ENCODE measurements at regions not wholly inside any gene's neighbourhood (a gene's known extent, or its start where the extent isn't known, plus 50 kb on each side); places are given as distances from the start of the nearest gene placed in this dataset.

DNA sequence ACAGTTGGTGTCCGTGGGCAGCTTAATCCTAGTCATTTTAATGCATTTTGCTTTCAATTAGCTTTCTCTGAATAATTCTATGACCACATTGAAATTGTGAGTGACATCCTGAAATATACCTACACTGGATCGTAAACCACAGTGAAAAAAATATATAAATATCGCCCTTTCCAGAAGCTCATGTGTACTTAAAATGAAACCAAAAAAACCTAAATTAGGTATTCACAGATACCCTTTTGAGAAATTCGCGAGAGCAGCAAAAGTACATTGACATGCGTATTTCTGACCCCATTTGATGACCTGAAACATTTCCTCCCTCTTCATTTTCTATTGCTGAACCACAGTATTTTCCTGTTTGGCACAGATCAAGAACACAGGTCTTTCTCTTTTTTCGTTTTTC lies 253.8 kb downstream of the LTN1 start:
- Histone ChIP-seq H3K9ac (ENCODE audit: control insufficient read depth, extremely low read depth, insufficient read depth, low read length) (no peak overlapping the region), H3K4me2 (ENCODE audit: control insufficient read depth, extremely low read depth, insufficient read depth, low read depth, low read length) (no peak overlapping the region), H3K9me3 (ENCODE audit: control insufficient read depth, low read depth, low read length) (no peaks in the 10 kb centered on the region), H3K4me1 (ENCODE audit: control insufficient read depth, extremely low read depth, insufficient read depth, low read length) (peaks cover 19% of the 10 kb centered on the region), H2AFZ (ENCODE audit: control insufficient read depth, low read length) (no peak overlapping the region), H3K27me3 (ENCODE audit: control insufficient read depth, extremely low read depth, insufficient read depth, low read length) (no peaks in the 10 kb centered on the region), H3K4me3 (ENCODE audit: control insufficient read depth in 2 of 3, extremely low read depth in 1 of 3, insufficient read depth in 2 of 3, low read depth in 1 of 3, low read length in 3 of 3) (no peak overlapping the region), H3K27ac (ENCODE audit: control insufficient read depth, insufficient read depth, low read length) (no peak overlapping the region), H3K9me1 (ENCODE audit: control insufficient read depth, extremely low read depth, insufficient read depth, low read length) (no peaks in the 10 kb centered on the region), H4K20me1 (ENCODE audit: control insufficient read depth, extremely low read depth, insufficient read depth, low read length) (no peaks in the 10 kb centered on the region), H3K79me2 (ENCODE audit: control insufficient read depth, insufficient read depth, low read length) (no peaks in the 10 kb centered on the region), H3K36me3 (ENCODE audit: control insufficient read depth in 2 of 2, extremely low read depth in 1 of 2, insufficient read depth in 2 of 2, low read length in 2 of 2) (no peaks in the 10 kb centered on the region)
- TF ChIP-seq, protein P1, sequence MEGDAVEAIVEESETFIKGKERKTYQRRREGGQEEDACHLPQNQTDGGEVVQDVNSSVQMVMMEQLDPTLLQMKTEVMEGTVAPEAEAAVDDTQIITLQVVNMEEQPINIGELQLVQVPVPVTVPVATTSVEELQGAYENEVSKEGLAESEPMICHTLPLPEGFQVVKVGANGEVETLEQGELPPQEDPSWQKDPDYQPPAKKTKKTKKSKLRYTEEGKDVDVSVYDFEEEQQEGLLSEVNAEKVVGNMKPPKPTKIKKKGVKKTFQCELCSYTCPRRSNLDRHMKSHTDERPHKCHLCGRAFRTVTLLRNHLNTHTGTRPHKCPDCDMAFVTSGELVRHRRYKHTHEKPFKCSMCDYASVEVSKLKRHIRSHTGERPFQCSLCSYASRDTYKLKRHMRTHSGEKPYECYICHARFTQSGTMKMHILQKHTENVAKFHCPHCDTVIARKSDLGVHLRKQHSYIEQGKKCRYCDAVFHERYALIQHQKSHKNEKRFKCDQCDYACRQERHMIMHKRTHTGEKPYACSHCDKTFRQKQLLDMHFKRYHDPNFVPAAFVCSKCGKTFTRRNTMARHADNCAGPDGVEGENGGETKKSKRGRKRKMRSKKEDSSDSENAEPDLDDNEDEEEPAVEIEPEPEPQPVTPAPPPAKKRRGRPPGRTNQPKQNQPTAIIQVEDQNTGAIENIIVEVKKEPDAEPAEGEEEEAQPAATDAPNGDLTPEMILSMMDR (optimal IDR thresholded peaks at IDR 0.05 in 1 of 3, IDR thresholded peaks at IDR 0.05 in 1 of 3, conservative IDR thresholded peaks at IDR 0.05 in 1 of 3; ENCODE audit: extremely low read depth in 1 of 3, insufficient read depth in 2 of 3, low read length in 3 of 3): no peak
- TF ChIP-seq EZH2 (IDR thresholded peaks at IDR 0.05; ENCODE audit: low read length): no peak
- DNase-seq (ENCODE audit: low read depth, low spot score) (no peak), FAIRE-seq (no peak)
- dilution Hi-C loops (cut with MboI; ENCODE audit: extremely low pct_ligation_motif_present, low sequenced_read_pairs): no loop called here

DNA sequence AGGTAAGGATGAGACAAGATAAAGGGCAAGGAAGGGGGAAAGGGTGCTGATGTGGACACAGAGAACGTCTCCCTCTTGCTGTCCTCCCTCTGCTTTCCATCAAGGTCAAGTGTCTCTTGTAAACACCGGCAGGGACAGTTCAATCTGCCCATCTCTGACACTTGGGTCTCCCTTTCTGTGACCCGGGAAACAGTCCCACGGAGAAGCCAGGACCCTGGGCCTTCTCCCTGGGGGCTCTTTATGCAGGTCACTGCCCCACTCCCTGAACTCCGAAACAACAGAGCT lies 254.3 kb downstream of the LTN1 start:
- Histone ChIP-seq H3K4me1 (ENCODE audit: control insufficient read depth, extremely low read depth, insufficient read depth, low read length) (peaks cover 19% of the 10 kb centered on the region), H3K27ac (ENCODE audit: control insufficient read depth, insufficient read depth, low read length) (no peak overlapping the region), H3K36me3 (ENCODE audit: control insufficient read depth in 2 of 2, extremely low read depth in 1 of 2, insufficient read depth in 2 of 2, low read length in 2 of 2) (no peaks in the 10 kb centered on the region), H3K9me1 (ENCODE audit: control insufficient read depth, extremely low read depth, insufficient read depth, low read length) (no peaks in the 10 kb centered on the region), H3K4me3 (ENCODE audit: control insufficient read depth in 2 of 3, extremely low read depth in 1 of 3, insufficient read depth in 2 of 3, low read depth in 1 of 3, low read length in 3 of 3) (no peak overlapping the region), H2AFZ (ENCODE audit: control insufficient read depth, low read length) (no peak overlapping the region), H3K9me3 (ENCODE audit: control insufficient read depth, low read depth, low read length) (no peaks in the 10 kb centered on the region), H3K27me3 (ENCODE audit: control insufficient read depth, extremely low read depth, insufficient read depth, low read length) (no peaks in the 10 kb centered on the region), H3K79me2 (ENCODE audit: control insufficient read depth, insufficient read depth, low read length) (no peaks in the 10 kb centered on the region), H3K9ac (ENCODE audit: control insufficient read depth, extremely low read depth, insufficient read depth, low read length) (no peak overlapping the region), H3K4me2 (ENCODE audit: control insufficient read depth, extremely low read depth, insufficient read depth, low read depth, low read length) (no peak overlapping the region), H4K20me1 (ENCODE audit: control insufficient read depth, extremely low read depth, insufficient read depth, low read length) (no peaks in the 10 kb centered on the region)
- no peak for DNase-seq (ENCODE audit: low read depth, low spot score)
- dilution Hi-C loops (cut with MboI; ENCODE audit: extremely low pct_ligation_motif_present, low sequenced_read_pairs): no loop called here
- TF ChIP-seq EZH2 (IDR thresholded peaks at IDR 0.05; ENCODE audit: low read length): no peak
- TF ChIP-seq, protein P1 (optimal IDR thresholded peaks at IDR 0.05 in 1 of 3, IDR thresholded peaks at IDR 0.05 in 1 of 3, conservative IDR thresholded peaks at IDR 0.05 in 1 of 3; ENCODE audit: extremely low read depth in 1 of 3, insufficient read depth in 2 of 3, low read length in 3 of 3): no peak
- no peak for FAIRE-seq
